DND-41 (cell line): ENCODE measurements at regions not wholly inside any gene's neighbourhood (a gene's known extent, or its start where the extent isn't known, plus 50 kb on each side); places are given as distances from the start of the nearest gene placed in this dataset.

Source experiments
- CTCF ChIP-seq: IDR thresholded peaks from 2 replicates; pipeline ENCODE4 v1.5.1; 2012; ENCODE audit warnings: borderline replicate concordance, low read length, moderate library complexity, mild to moderate bottlenecking; ENCODE audit not compliant: poor library complexity, severe bottlenecking; ENCODE audit errors: extremely low read depth
- EZH2 ChIP-seq: IDR thresholded peaks from 3 replicates; pipeline ENCODE4 v1.6.1; 2012; ENCODE audit warnings: borderline replicate concordance, low read depth, mild to moderate bottlenecking, moderate library complexity, low read length, inconsistent platforms; ENCODE audit not compliant: severe bottlenecking

GRCh38 chr22:48605856-48606481 is 1221.7 kb downstream of the BRD1 start:
- TF ChIP-seq CTCF, result no peak
- TF ChIP-seq EZH2, result no peak
